Embryonic facial prominence (tissue), 1 donor: ENCODE measurements at regions not wholly inside any gene's neighbourhood (a gene's known extent, or its start where the extent isn't known, plus 50 kb on each side); places are given as distances from the start of the nearest gene placed in this dataset.

Source experiments
- DNase-seq: peaks from one replicate; pipeline ENCODE4 v3.0.0-alpha.2; 2016; ENCODE audit errors: extremely low spot score

GRCh38 chr5:169448826-169449225, 134.7 kb upstream of the SPDL1 start:
- no peak for DNase-seq

DNA sequence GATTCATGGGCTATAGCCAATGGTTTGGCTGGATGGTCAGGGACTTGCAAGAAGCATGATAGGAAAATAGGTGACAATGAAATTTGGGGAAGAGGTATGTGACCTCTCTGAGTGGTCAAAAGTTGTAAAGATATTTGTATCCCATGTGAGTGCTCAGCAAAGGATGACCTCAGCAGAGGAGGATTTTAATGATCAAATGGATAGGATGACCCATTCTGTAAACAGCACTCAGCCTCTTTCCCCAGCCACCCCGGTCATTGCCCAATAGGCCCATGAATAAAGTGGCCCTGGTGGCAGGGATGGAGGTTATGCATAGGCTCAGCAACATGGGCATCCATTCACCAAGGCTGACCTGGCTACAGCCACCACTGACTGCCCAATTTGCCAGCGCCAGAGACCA, 138.4 kb upstream of the SPDL1 start:
- DNase-seq = no peak

- DNase-seq = no peak
These were observed 140.4 kb upstream of the SPDL1 start for GRCh38 chr5:169442913-169443784.

GRCh38 chr5:169442403-169442874, 141.1 kb upstream of the SPDL1 start:
- DNase-seq = no peak

DNA sequence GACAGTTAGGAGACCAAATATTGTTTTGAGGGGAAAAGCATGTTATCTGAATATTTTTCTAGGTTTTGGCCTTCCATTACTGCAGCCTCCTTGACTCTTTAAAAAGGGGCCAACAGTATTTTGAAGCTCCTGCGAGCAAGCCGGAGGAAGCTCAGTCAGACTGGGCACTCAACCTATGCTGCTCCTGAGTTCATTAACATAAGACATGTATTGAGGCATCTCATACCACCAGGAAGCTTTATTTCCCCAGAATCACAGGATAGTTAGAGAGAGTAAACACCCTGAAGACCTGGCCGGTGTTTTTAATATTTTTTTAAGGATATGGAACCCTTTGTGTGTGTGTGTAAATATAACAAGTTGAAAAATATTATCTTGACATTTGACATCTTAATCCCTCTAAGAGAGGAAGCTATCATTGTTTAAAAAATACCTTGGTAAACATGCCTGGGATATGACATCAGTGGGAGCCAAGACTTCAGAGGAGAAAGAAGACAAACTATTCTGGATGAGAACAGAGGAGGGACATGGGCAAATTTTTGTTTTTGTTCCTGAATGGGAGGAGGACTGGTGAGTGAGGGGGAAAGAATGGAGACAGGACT, 139.3 kb upstream of the SLIT3 start:
- DNase-seq = no peak

DNA sequence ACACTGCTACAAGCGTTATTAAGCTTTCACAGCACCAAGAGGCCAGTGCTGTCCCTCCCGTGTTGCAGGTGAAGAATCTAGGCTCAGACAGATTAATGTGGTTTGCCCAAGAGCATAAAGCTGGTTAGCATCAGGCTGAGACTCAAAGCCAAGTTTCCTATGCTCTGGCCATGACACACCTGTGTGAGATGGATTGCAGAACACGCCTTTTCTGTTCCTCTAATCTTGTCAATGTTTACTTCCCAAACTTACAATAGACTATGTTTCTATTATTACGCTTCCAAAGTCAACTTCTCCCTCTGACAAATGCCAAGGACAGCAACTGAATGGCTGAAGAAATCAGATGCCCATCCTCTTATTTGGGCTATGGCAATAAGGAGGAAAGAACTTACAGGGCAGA, 138.4 kb upstream of the SLIT3 start:
- no peak for DNase-seq

DNA sequence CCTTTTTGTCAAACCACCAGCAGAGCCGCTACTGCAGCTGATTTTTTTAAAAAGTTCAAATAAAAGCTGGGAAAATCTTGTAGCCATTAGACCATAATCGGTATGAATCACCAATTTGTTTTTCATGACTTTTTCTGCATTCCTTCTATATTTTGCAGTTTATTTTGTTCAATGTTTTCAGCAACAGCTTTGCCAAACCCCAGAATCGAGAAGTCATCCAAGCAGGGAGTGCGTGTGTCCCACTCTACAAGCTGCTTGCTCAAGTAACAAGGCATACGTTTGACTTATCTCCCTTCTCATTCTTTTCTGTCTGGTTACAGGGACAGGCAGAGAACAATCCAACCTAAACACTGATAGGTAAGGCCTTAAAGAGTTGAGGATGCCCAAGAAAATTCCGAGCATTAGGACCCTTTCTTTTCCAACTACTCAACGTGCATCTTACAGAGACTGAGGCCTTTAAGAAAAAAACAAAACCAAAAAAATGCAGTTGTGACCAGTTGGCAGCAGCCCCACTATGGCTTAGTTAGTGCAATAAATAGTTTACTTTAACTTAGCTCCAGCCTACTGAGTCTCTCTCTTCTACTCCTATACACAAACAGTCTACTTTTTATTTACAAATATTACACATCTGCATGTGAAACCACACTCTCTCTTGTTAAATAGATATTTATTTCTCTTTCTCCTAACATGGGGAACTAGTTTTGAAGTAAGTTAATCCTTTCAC, 134.7 kb upstream of the SLIT3 start:
- DNase-seq = no peak

GRCh38 chr5:169433221-169433651, 132.3 kb upstream of the SLIT3 start:
- no peak for DNase-seq

GRCh38 chr5:169431386-169431785, 130.4 kb upstream of the SLIT3 start:
- DNase-seq = no peak

GRCh38 chr5:169430671-169431070, 129.7 kb upstream of the SLIT3 start:
- no peak for DNase-seq

DNA sequence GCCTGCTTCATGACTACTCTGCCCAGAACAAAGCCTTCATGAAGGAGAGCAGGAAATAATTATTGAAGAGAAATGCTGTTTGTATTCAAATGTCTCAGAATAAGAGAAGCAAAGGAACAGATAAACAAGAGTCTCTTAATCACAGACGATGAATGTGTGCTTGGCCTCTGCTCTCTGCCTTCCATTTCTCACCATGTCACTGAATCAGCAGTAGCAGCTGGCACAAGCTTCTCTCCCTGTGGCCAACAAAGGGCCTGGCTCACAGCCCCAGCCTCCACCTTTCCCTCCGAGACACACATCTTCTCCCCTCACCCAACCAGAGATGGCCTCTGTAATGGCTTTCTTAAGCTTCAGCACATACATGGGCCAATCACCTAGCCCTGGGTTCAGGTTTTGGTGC, 128.1 kb upstream of the SLIT3 start:
- DNase-seq = no peak

DNA sequence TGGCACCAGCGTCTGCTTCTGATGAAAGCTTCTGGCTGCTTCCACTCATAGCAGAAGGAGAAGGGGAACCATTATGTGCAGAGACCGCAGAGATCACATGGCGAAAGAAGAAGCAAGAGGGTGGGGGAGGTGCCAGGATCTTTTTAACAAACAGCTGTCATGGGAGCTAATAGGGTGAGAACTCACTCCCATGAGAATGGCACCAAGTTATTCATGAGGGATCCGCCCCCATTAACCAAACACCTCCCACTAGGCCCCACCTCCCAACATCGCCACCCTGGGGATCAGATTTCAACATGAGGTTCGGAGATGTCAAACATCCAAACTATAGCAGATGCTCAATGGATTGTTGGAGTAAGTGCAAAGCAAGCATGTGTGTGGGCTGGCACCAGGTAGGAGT, 125.8 kb upstream of the SLIT3 start:
- DNase-seq = no peak

DNA sequence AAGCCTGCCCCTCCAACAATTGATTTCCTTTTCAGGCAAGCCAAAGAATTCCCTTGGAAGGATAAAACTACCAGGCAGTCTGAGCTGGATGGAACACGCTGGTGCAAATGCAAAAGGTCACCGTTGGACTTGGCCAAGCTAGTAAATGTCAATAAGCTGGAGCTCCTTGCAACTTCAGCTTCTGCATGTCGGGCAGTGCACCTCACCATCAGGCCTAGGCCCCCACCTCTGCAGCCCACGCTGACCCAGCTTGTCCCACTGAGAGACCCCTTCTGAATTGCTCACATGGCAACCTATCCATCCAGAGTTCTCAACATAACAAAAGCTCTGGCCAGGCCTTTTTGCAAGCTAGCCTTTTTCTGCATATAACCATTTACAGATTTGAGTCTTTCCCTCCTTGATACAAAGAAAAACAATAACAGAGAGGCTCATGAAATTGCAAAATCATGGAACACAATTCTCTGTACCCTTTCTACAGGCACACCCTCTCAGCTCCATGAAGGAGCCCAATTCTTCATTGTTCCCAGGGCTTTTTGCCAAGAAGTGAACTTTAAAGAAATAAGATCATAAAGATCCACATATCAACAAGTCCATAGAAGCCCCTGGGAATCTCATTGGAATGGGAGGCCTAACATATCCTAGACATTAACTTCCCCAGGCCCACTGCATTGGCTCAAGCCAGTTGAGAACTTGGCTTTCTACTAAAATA, 123.9 kb upstream of the SLIT3 start:
- no peak for DNase-seq

GRCh38 chr5:169424279-169424655, 123.3 kb upstream of the SLIT3 start:
- DNase-seq = no peak

DNA sequence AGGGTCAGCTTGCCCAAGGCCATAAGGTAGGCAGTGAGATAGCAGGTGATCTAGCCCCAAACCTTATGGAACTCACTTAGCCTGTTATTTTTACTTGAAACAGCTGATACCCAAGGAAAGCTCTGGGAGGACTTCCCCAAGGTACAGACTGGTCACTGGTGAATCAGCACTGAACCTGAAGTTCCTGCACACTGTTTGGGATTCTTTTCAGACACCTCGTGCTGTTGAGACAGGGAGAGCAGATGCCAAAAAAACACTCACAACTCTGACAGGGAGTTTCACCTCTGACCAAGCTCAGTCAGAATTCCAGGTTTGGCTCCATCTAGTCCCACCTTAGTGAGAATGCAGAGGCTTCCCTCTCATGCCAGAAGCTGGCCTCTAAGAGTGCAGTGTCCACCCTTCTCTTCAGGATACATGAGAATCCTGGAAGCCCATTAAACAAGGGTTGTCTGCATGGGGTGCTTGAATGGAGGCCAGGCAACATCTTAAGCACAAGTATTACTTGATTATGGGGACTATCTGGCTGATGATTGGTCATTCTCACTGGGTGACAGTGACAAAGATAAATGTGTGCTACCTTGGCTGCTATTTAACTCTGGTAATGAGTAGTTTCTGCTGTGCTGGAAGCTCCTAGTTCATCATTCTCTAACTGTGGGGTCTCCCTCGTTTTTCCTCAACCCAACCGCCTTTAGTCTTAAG, 122.8 kb upstream of the SLIT3 start:
- no peak for DNase-seq

DNA sequence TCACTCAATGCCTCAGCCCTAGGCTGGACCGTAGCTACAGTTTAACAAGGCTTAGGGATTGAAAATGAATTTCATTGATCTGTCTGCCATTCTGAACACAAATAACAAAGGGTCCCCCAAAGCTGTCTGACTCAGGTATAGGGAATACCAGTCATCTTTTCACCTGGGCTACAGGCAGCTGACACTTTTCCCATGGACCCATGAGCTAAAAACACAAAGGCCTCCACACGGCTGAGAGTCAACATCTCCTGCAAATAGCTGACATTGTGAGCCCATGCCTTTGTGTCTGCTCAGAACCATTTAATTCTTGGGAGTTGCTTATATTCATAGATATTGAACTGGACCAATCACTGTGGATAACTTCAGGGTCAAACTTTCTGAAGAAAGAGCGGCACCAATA, 121.1 kb upstream of the SLIT3 start:
- DNase-seq = no peak

- no peak for DNase-seq
These were observed 120.7 kb upstream of the SLIT3 start for GRCh38 chr5:169421677-169422076.

- DNase-seq = no peak
These were observed 116.7 kb upstream of the SLIT3 start for GRCh38 chr5:169417676-169418075.

- peak; percentile 59 for DNase-seq
These were observed 115.8 kb upstream of the SLIT3 start for GRCh38 chr5:169416583-169417196.

DNA sequence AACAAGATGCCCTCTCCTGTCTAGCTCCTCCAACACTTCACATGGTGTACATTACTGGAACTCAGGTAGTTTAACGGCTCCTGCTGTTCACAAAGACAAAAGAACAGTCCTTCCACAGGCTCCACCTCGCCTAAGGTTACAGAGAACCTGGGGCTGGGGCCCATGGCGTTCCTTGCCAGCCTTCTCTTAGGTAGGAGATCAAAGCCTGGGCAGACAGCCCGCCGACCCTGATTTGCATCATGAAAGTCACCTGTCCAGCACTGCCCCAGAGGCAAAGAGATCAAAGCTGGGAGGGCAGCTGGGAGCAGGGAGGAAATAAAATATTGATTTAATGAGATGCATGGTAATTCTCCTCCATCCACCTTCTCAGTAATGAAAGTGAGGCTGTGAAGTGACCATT, 115.0 kb upstream of the SLIT3 start:
- DNase-seq = no peak

DNA sequence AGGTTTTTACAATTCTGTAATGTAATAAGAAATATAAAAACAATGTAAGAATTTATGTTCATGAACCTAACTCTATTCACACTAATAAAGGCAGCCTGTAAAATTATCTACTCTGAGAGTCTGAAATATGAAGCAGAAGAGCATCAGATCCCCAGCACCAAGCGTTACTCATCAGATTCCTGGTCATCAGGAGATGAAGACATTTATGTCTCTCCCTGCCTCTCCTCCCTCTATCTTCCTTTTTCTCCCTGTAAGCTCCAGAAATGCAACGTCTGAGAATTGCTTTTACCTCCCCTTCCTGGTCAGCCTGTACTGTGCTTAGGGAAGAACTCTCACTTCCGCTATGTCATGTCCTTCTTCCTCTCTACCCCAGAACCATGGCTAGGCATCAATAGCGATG, 114.4 kb upstream of the SLIT3 start:
- DNase-seq = no peak
